SK-N-SH (cell line): ENCODE measurements at regions not wholly inside any gene's neighbourhood (a gene's known extent, or its start where the extent isn't known, plus 50 kb on each side); places are given as distances from the start of the nearest gene placed in this dataset.

Experiments
- CTCF ChIA-PET: fragments of 300-600, 350-600 bp; formaldehyde crosslinking; extraction: SDS; loops from one replicate; lab custom pipeline; 2021; lab: Yijun Ruan, JAX
- POLR2A ChIA-PET: fragments of 350-600 bp; sonication (Branson Sonifier 250); formaldehyde crosslinking; extraction: SDS; loops from one replicate; lab custom pipeline; 2020; ENCODE audit warnings: antibody characterized with exemption, inconsistent platforms; lab: Yijun Ruan, JAX
- DNase-seq: peaks from one replicate; pipeline ENCODE4 v3.0.0; 2012
- H2AFZ ChIP-seq: fragments of 200-600 bp; sonication (generic); 2 replicates; pipeline ENCODE4 v1.8.1; 2016; ENCODE audit warnings: antibody characterized with exemption, mild to moderate bottlenecking, low read depth
- H3F3A ChIP-seq: fragments of 200-600 bp; sonication (generic); replicated peaks from 2 replicates; pipeline ENCODE3; 2016; ENCODE audit warnings: antibody characterized with exemption, mild to moderate bottlenecking; ENCODE audit not compliant: insufficient read depth
- H3K27ac ChIP-seq, 2 experiments: fragments of 200-500 bp in 1 of 2; fragments of 200-600 bp in 1 of 2; sonication (Bioruptor generic) in 1 of 2; sonication (generic), shearing (Covaris generic) in 1 of 2; 2 replicates each; pipeline versions ENCODE4 v1.5.1 to v1.6.1; 2014 to 2016; ENCODE audit warnings: low read depth in 2 of 2, inconsistent platforms in 1 of 2, low read length in 1 of 2, mild to moderate bottlenecking in 1 of 2, mixed read lengths in 1 of 2
- H3K27me3 ChIP-seq: fragments of 200-600 bp; sonication (generic), shearing (Covaris generic); 2 replicates; pipeline ENCODE4 v1.6.1; 2016; ENCODE audit warnings: mixed run types; ENCODE audit not compliant: insufficient read depth
- H3K36me3 ChIP-seq, 2 experiments: fragments of 200-500 bp in 1 of 2; fragments of 200-600 bp in 1 of 2; sonication (Bioruptor generic) in 1 of 2; sonication (generic) in 1 of 2; replicated peaks in 1 of 2; 2 replicates each; pipeline versions ENCODE3 to v1.5.1; 2014 to 2016; ENCODE audit warnings: low read length in 1 of 2, mild to moderate bottlenecking in 1 of 2; ENCODE audit not compliant: insufficient read depth in 2 of 2, control insufficient read depth in 1 of 2
- H3K4me1 ChIP-seq, 2 experiments: fragments of 200-500 bp in 1 of 2; fragments of 200-600 bp in 1 of 2; sonication (Bioruptor generic) in 1 of 2; sonication (generic), shearing (Covaris generic) in 1 of 2; 2 replicates each; pipeline versions ENCODE4 v1.5.1 to v1.6.1; 2014 to 2016; ENCODE audit warnings: low read depth in 1 of 2, low read length in 1 of 2, mixed run types in 1 of 2; ENCODE audit not compliant: insufficient read depth in 2 of 2, control insufficient read depth in 1 of 2
- H3K4me2 ChIP-seq: fragments of 200-600 bp; sonication (generic), shearing (Covaris generic); 2 replicates; pipeline ENCODE4 v1.6.1; 2017; ENCODE audit warnings: mixed run types
- H3K4me3 ChIP-seq, 2 experiments: fragments of 200-500 bp in 1 of 2; fragments of 200-600 bp in 1 of 2; sonication (Bioruptor generic) in 1 of 2; sonication (generic), shearing (Covaris generic) in 1 of 2; 2 replicates each; pipeline versions ENCODE4 v1.5.1 to v1.8.1; 2014 to 2016; ENCODE audit warnings: low read depth in 2 of 2, inconsistent platforms in 1 of 2, low read length in 1 of 2, mild to moderate bottlenecking in 1 of 2, mixed read lengths in 1 of 2, moderate library complexity in 1 of 2
- H3K79me2 ChIP-seq: fragments of 200-600 bp; sonication (generic); 2 replicates; pipeline ENCODE4 v1.8.1; 2017; ENCODE audit warnings: mild to moderate bottlenecking; ENCODE audit not compliant: insufficient read depth
- H3K9ac ChIP-seq: fragments of 200-600 bp; sonication (generic); 2 replicates; pipeline ENCODE4 v1.6.1; 2017; ENCODE audit warnings: mixed run types
- H3K9me2 ChIP-seq: fragments of 200-600 bp; sonication (generic); 2 replicates; pipeline ENCODE4 v1.6.1; 2017; ENCODE audit warnings: mixed run types
- H3K9me3 ChIP-seq: fragments of 200-600 bp; sonication (generic); 2 replicates; pipeline ENCODE4 v1.6.1; 2017; ENCODE audit warnings: mixed run types, mild to moderate bottlenecking, moderate library complexity
- H4K20me1 ChIP-seq: fragments of 200-600 bp; sonication (generic); 2 replicates; pipeline ENCODE4 v1.6.1; 2017; ENCODE audit warnings: mild to moderate bottlenecking, mixed run types; ENCODE audit not compliant: insufficient read depth
- CHD2 ChIP-seq: fragments of 150-350 bp; IDR thresholded peaks from 2 replicates; pipeline ENCODE4 v1.6.1; 2018; ENCODE audit warnings: low read length; ENCODE audit not compliant: partially characterized antibody
- EP300 ChIP-seq, 2 experiments: IDR thresholded peaks; 2 replicates each; pipeline versions ENCODE4 v1.4.0 to v1.6.1; 2012; ENCODE audit warnings: borderline replicate concordance in 1 of 2, low read depth in 1 of 2, low read length in 1 of 2
- EZH2phosphoT487 ChIP-seq: fragments of 200-600 bp; sonication (generic); IDR thresholded peaks from 2 replicates; pipeline ENCODE4 v1.6.1; 2017; ENCODE audit warnings: low read depth, mixed run types, mild to moderate bottlenecking, antibody characterized with exemption, moderate library complexity, borderline replicate concordance
- FOXM1 ChIP-seq: IDR thresholded peaks from 2 replicates; pipeline ENCODE4 v1.4.0; 2012; ENCODE audit warnings: low read depth, mild to moderate bottlenecking
- JUND ChIP-seq: IDR thresholded peaks from 2 replicates; pipeline ENCODE4 v1.4.0; 2012
- MEF2A ChIP-seq: IDR thresholded peaks from 2 replicates; pipeline ENCODE4 v1.4.0; 2012; ENCODE audit warnings: low read depth, borderline replicate concordance
- MXI1 ChIP-seq: IDR thresholded peaks from 2 replicates; pipeline ENCODE4 v1.6.1; 2012; ENCODE audit warnings: mild to moderate bottlenecking, low read depth, low read length, improper control_type of control experiment
- NFIC ChIP-seq: IDR thresholded peaks from 2 replicates; pipeline ENCODE4 v1.4.0; 2012; ENCODE audit warnings: borderline replicate concordance
- NRF1 ChIP-seq: IDR thresholded peaks from 2 replicates; pipeline ENCODE4 v1.6.1; 2012; ENCODE audit warnings: low read depth, mild to moderate bottlenecking, low read length
- POLR2AphosphoS5 ChIP-seq: IDR thresholded peaks from 2 replicates; pipeline ENCODE4 v1.6.1; 2012; ENCODE audit warnings: low read depth, low read length
- RAD21 ChIP-seq: IDR thresholded peaks from 2 replicates; pipeline ENCODE4 v1.6.1; 2012; ENCODE audit warnings: mild to moderate bottlenecking, low read length
- RXRA ChIP-seq: IDR thresholded peaks from 2 replicates; pipeline ENCODE4 v1.4.0; 2012; ENCODE audit warnings: low read depth, mild to moderate bottlenecking, borderline replicate concordance
- SIN3A ChIP-seq: IDR thresholded peaks from 2 replicates; pipeline ENCODE4 v1.6.1; 2012; ENCODE audit warnings: low read depth, mild to moderate bottlenecking, low read length, moderate library complexity, borderline replicate concordance
- SMC3 ChIP-seq: IDR thresholded peaks from 2 replicates; pipeline ENCODE4 v1.6.1; 2012; ENCODE audit warnings: low read depth, low read length, improper control_type of control experiment
- TEAD4 ChIP-seq: IDR thresholded peaks from 2 replicates; pipeline ENCODE4 v1.4.0; 2012; ENCODE audit warnings: mild to moderate bottlenecking, borderline replicate concordance; ENCODE audit not compliant: insufficient read depth
- YY1 ChIP-seq: IDR thresholded peaks from 2 replicates; pipeline ENCODE4 v1.4.0; 2012; ENCODE audit warnings: low read depth, mild to moderate bottlenecking
- WGBS: methylation state at CpG from one replicate; pipeline ENCODE4 v1.1.6; 2017; ENCODE audit warnings: low lambda C conversion rate; 5-methylcytosine and 5-hydroxymethylcytosine counted together
- TF ChIP-seq, protein P1 (sequence below): IDR thresholded peaks from 2 replicates; pipeline ENCODE4; 2012
- TF ChIP-seq, protein P2 (sequence below): fragments of 200-600 bp; sonication (generic); IDR thresholded peaks from 2 replicates; pipeline ENCODE4 v1.6.1; 2017; ENCODE audit warnings: antibody characterized with exemption, mild to moderate bottlenecking, moderate library complexity
- TF ChIP-seq, protein P3 (sequence below): IDR thresholded peaks from 2 replicates; pipeline ENCODE4 v1.4.0; 2012; ENCODE audit warnings: low read depth, borderline replicate concordance
- TF ChIP-seq, protein P4 (sequence below): IDR thresholded peaks from 2 replicates; pipeline ENCODE4 v1.4.0; 2012; ENCODE audit warnings: low read depth, borderline replicate concordance

DNA sequence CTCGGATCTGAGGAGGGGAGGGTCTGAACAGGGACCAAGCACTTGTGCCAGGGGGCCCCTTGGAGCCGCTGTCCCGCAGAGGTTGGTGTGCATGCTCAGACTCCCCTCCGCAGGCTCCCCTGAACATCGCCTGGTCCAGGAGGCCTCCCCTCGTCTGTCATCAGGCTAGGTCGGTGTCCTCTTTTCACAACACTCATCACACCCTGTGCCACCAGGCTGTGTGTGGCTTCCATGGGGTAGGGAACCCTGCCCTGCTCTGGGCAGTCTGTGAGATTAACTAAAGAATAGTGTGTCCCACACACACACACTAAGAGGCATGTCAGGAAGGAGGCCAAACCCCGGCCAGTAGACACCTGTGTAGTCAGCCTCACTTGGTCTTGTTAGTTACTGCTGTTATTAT, 119.3 kb downstream of the C5orf15 start:
- ChIA-PET CTCF (interaction anchor here (2.1 kb wide), 1 partner anchor 20 kb away, joined by 7 read pairs; no protein-coding TSS in a partner anchor), POLR2A (no interaction called here)

More for the DNA sequence above, 119.3 kb downstream of the C5orf15 start:
- H3K4me1 ChIP-seq = no peaks in the 10 kb centered on the region; a peak in 1 of 4 replicates
- H3F3A ChIP-seq = no peaks in the 10 kb centered on the region
- no peaks in the 10 kb centered on the region for H4K20me1 ChIP-seq
- H3K36me3 ChIP-seq = no peaks in the 10 kb centered on the region
- no peaks in the 10 kb centered on the region for H3K79me2 ChIP-seq
- H2AFZ ChIP-seq = no peak overlapping the region
- H3K9me3 ChIP-seq = no peaks in the 10 kb centered on the region
- H3K9ac ChIP-seq = no peak overlapping the region
- no peaks in the 10 kb centered on the region for H3K9me2 ChIP-seq
- no peak overlapping the region for H3K4me2 ChIP-seq
- H3K27ac ChIP-seq = no peak overlapping the region
- H3K4me3 ChIP-seq = no peak overlapping the region
- no peaks in the 10 kb centered on the region for H3K27me3 ChIP-seq
- TF ChIP-seq NRF1 = no peak
- TF ChIP-seq, protein P1, sequence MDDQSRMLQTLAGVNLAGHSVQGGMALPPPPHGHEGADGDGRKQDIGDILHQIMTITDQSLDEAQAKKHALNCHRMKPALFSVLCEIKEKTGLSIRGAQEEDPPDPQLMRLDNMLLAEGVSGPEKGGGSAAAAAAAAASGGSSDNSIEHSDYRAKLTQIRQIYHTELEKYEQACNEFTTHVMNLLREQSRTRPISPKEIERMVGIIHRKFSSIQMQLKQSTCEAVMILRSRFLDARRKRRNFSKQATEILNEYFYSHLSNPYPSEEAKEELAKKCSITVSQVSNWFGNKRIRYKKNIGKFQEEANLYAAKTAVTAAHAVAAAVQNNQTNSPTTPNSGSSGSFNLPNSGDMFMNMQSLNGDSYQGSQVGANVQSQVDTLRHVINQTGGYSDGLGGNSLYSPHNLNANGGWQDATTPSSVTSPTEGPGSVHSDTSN = no peak
- no peak for TF ChIP-seq MEF2A
- TF ChIP-seq, protein P2, sequence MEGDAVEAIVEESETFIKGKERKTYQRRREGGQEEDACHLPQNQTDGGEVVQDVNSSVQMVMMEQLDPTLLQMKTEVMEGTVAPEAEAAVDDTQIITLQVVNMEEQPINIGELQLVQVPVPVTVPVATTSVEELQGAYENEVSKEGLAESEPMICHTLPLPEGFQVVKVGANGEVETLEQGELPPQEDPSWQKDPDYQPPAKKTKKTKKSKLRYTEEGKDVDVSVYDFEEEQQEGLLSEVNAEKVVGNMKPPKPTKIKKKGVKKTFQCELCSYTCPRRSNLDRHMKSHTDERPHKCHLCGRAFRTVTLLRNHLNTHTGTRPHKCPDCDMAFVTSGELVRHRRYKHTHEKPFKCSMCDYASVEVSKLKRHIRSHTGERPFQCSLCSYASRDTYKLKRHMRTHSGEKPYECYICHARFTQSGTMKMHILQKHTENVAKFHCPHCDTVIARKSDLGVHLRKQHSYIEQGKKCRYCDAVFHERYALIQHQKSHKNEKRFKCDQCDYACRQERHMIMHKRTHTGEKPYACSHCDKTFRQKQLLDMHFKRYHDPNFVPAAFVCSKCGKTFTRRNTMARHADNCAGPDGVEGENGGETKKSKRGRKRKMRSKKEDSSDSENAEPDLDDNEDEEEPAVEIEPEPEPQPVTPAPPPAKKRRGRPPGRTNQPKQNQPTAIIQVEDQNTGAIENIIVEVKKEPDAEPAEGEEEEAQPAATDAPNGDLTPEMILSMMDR = no peak
- TF ChIP-seq EP300 (IDR thresholded peaks at IDR 0.05; ENCODE audit: borderline replicate concordance in 1 of 2, low read depth in 1 of 2, low read length in 1 of 2) = no peak
- no peak for TF ChIP-seq FOXM1
- no peak for TF ChIP-seq TEAD4
- TF ChIP-seq EZH2phosphoT487 = no peak
- TF ChIP-seq RAD21 = no peak
- TF ChIP-seq, protein P3, sequence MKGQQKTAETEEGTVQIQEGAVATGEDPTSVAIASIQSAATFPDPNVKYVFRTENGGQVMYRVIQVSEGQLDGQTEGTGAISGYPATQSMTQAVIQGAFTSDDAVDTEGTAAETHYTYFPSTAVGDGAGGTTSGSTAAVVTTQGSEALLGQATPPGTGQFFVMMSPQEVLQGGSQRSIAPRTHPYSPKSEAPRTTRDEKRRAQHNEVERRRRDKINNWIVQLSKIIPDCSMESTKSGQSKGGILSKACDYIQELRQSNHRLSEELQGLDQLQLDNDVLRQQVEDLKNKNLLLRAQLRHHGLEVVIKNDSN = no peak
- no peak for TF ChIP-seq YY1
- no peak for TF ChIP-seq RXRA
- no peak for TF ChIP-seq CHD2
- no peak for TF ChIP-seq JUND
- TF ChIP-seq MXI1 = no peak
- TF ChIP-seq, protein P4, sequence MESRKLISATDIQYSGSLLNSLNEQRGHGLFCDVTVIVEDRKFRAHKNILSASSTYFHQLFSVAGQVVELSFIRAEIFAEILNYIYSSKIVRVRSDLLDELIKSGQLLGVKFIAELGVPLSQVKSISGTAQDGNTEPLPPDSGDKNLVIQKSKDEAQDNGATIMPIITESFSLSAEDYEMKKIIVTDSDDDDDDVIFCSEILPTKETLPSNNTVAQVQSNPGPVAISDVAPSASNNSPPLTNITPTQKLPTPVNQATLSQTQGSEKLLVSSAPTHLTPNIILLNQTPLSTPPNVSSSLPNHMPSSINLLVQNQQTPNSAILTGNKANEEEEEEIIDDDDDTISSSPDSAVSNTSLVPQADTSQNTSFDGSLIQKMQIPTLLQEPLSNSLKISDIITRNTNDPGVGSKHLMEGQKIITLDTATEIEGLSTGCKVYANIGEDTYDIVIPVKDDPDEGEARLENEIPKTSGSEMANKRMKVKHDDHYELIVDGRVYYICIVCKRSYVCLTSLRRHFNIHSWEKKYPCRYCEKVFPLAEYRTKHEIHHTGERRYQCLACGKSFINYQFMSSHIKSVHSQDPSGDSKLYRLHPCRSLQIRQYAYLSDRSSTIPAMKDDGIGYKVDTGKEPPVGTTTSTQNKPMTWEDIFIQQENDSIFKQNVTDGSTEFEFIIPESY = no peak
- TF ChIP-seq SIN3A = no peak
- TF ChIP-seq SMC3 = no peak
- TF ChIP-seq POLR2AphosphoS5 = no peak
- TF ChIP-seq NFIC = no peak
- 16% methylated on average over 4 of the region's 8 CpGs for WGBS
- DNase-seq = no peak
